HG03432 (cell line): ENCODE measurements at regions not wholly inside any gene's neighbourhood (a gene's known extent, or its start where the extent isn't known, plus 50 kb on each side); places are given as distances from the start of the nearest gene placed in this dataset.

ENCODE experiments used
- ATAC-seq: cut with Tn5 transposase; IDR thresholded peaks from one replicate; pipeline ENCODE4 v1.9.1; 2021; ENCODE audit warnings: mild to moderate bottlenecking, moderate library complexity; ENCODE audit not compliant: unreplicated experiment

GRCh38 chr14:106842687-106843086 is 1316.3 kb downstream of the TMEM121 start:
- no peak for ATAC-seq

DNA sequence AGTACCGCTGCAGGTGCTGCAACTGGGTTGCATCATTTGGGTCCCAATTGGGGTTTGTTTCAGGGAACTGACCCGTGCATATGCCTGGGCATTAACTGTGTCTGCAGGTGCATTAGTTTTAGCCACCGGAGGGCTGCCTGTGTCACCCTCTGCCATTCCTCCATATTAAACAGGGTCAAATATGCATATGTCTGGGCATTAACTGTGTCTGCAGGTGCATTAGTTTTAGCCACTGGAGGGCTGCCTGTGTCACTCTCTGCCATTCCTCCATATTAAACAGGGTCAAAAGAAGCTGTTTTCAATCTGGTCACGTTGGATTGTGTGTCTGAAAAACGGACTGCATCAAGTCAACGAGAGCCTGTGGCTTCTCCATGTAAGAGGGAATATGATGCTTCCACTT is 1317.0 kb downstream of the TMEM121 start:
- no peak for ATAC-seq

DNA sequence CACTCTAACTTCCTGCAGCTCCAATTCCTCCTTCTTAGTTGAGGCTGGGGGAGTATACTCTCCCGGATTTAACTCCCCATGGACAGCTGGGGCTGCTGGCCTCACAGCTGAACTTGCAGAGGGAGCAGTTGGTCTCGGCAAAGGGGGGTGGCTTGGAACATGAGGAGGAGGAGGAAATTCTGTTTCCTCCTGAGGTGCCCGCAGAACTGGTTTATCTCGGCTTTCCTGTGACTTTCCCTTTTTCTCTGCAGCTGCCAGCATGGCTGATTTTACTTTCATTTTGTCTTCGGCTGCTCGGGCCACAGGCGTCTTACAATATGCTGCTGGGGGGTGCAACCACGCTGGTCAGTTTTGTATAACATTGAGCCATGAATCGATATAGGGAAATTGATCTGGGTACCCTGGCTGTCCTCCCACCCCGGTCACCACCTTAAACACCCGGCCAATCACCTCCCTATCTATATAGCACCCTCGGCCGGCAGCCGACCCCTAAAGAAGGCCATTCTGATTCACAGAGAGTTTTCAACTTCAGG is 1317.6 kb downstream of the TMEM121 start:
- no peak for ATAC-seq

- ATAC-seq = peak; percentile 45
Observed at GRCh38 chr14:106844608-106845285, 1318.4 kb downstream of the TMEM121 start.

DNA sequence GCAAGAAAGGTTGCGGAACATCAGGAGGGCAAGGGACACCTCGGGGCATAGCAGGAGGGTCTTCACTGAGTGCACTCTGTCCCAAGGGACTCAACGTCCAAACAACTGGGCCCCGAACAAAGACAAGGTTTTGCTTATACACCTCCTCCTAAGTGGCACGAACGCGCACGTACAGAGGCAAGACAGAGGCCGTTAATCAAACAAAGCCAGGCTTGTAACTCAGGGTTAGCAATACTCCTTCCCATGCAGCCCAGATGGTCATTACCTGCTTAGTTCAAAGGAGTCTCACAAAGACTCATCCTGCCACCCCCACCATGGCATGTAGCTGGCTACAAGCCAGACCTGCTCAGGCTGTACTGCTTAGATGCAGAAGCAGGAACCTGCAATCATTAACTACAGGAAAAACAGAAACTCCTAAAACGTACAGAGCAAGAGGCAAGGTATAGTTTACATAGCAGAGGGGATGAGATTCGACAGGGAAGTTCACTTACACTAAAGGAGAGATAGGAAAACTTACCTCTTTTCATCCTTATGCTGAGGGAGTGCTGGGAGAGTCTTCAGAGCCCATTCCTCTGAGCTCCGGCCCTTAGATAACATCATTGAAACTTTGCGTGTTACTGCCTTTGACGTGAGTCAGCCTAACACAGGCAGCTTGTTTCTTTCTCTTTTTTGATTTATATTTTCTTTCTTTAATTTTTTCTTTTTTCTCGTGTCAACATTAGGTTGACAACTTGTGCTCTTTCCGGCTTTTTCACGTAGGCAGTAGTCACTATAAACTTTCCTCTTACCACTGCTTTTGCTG is 1319.1 kb downstream of the TMEM121 start:
- peak; percentile 40 for ATAC-seq

GRCh38 chr14:106846218-106846617 is 1319.8 kb downstream of the TMEM121 start:
- ATAC-seq = no peak

- ATAC-seq = peak; percentile 27
Observed at GRCh38 chr14:106848330-106849121, 1322.1 kb downstream of the TMEM121 start.

DNA sequence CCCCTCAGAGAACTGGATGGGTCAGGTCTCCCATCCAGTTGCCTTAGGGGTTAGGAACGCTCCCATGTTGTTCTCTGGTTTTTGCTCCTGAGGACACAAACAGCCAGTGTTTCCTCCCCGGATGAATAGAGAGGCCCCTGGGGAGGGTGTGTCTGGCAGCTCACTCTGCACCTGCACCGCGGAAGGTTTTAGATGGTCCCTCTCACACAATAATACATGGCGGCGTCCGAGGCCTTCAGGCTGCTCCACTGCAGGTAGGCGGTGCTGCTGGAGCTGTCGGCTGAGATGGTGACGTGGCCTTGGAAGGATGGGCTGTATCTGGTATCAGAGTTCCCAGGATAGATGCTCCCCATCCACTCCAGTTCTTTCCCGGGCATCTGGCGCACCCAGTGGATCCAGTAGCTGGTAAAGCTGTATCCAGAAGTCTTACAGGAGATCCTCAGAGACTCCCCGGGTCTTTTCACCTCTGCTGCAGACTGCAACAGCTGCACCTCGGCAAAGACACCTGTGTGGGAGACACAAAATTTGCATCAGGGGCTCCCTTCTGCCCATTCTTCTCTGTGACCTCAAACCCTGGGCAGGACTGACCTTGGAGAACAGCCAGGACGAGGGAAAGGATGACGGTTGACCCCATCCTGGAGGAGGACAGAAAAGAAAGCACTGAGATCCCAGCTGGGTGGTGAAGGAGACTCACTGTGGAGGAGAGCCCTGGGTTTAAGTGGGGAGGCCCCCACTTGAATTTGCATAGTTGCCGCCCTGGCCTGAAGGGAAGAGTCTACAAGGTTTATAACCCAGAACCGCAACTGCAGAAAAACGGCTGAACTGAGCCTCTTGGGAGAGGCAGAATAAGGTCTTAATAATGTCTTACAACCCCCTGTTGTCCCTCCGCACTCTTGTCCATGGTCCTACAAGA is 1324.8 kb downstream of the TMEM121 start:
- ATAC-seq = peak; percentile 56

DNA sequence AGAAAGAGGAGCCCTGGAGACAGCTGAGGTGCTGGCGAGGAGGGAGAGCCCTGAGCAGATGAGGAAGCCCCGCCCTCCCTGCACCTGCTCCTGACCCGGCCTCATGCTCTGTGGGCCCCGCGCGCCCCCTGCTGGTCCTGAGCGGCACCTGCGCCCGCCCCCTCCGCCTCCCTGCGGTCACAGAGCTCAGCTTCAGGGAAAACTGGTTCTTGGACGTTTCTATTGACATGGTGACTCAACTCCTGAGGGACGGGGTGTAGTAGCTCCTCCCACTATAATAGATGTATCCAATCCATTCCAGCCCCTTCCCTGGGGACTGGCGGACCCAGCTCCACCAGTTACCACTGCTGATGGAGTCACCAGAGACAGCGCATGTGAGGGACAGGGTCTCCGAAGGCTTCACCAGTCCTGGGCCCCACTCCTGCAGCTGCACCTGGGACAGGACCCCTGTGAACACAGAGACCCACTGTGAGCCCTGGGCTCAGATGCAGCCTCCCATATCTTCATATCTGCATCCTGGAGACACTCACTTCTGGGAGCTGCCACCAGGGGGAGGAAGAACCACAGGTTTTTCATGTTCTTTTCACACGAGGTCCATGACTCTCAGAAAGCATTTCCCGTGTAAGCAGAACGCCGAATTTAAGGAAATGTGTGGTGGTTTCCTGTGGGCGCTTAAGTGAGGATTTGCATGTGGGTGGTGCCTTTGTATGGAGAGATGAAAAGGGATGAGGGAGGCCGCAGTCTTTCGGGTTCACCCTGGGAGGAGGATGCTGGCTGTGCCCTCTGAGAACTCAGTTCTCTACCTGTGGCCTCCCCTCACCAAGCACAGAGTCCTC is 1346.4 kb downstream of the TMEM121 start:
- peak; percentile 68 for ATAC-seq

DNA sequence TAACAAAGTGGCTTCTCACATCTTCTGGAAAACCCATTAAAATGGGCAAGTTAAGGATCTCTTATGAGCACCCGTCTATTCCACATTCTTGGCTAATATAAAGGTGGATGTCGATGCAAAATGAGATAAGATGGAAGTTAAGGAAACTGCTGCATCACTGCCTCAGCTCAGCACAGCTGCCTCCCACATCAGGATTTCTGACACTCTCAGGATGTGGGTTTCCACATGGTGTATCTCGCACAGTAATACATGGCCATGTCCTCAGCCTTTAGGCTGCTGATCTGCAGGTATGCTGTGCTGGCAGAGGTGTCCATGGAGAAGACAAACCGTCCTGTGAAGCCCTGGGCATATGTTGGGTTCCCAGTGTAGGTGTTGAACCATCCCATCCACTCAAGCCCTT is 1348.0 kb downstream of the TMEM121 start:
- no peak for ATAC-seq

DNA sequence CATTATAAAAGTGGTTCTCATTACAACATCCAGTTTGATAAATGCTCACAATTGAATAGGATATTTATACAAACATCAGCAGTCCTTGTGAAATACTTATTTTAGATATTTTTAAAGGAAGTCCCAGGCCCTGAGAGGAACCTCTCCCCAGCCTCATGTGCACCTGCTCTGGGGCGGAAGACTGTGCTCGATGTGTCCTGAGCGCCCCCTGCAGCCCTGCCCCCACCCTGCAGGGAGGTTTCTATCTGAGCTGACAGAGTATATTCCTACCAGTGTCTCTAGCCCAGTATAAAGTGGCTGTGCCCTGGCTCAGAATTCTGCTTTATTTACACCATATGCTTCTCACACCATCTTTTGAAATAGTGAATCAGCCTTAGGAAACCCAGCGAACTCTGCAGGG is 1349.1 kb downstream of the TMEM121 start:
- ATAC-seq = peak; percentile 44

GRCh38 chr14:106876711-106877110 is 1350.3 kb downstream of the TMEM121 start:
- no peak for ATAC-seq

- no peak for ATAC-seq
Observed at GRCh38 chr14:106877517-106877916, 1351.1 kb downstream of the TMEM121 start.

DNA sequence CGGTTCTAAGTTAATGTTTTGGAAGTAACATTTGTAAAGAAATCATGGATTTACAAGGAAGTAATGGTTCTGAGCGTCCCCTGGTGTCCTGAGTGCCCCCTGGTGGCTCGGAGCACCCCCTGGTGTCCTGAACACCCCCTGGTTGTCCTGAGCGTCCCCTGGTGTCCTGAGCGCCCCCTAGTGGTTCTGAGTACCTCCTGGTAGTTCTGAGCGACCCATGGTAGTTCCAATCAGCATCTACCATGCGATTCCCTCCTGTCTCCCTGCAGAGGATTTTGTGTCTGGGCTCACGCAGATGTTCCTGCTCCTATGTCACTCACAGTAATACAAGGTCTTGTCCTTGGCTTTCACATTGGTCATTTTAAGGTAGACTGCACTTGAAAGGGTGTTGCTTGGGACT is 1352.9 kb downstream of the TMEM121 start:
- peak; percentile 63 for ATAC-seq

DNA sequence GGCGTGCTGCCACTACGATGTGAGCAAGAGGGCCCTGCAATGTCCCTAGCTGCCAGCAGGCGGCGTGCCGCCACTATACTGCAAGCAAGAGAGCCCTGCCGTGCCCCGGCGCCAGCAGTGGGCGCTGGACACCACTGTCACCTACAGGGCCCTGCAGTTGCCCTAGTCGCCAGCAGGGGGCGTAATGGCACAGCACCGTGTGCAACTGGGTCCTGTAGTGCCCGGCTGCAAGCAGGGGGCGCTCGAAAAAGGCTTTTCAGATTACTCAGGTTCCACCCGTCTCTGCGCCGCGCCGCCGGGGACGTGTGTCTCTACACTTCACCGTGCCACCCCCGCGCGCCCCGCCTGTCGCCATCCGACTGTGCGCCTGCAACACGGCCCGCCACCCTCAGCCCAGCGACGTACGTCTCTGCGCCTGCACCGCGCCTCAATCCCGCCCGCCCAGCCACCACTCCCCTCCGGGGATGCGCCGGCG is 1356.9 kb downstream of the TMEM121 start:
- ATAC-seq = no peak
